Astrocyte of the hippocampus (primary cell): ENCODE measurements at regions not wholly inside any gene's neighbourhood (a gene's known extent, or its start where the extent isn't known, plus 50 kb on each side); places are given as distances from the start of the nearest gene placed in this dataset.

Source experiments
- DNase-seq: peaks from one replicate; pipeline ENCODE4 v3.0.0; 2011; ENCODE audit warnings: low read depth, low spot score

DNA sequence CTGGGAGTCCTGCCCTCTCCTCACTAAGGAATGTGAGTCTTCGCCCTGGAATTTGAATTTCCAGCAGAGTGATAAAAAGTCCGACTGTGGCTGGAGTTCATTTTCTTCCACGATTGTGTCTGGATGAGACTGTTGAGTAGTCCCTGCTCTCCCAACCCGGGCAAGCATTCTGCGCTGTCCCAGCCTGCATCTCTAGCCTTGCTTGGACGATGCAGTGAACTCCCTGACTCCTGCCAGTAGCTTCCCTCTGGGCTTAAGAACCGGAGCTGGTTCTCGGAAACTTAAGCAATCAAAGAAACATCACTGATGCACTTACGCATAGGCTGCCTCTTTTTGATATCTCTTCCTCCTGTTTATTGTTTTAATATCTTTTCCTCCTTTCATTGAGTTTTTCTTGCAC is 116.0 kb upstream of the FZD8 start:
- DNase-seq = no peak

GRCh38 chr10:35754519-35754918 is 112.4 kb upstream of the FZD8 start:
- DNase-seq = no peak

DNA sequence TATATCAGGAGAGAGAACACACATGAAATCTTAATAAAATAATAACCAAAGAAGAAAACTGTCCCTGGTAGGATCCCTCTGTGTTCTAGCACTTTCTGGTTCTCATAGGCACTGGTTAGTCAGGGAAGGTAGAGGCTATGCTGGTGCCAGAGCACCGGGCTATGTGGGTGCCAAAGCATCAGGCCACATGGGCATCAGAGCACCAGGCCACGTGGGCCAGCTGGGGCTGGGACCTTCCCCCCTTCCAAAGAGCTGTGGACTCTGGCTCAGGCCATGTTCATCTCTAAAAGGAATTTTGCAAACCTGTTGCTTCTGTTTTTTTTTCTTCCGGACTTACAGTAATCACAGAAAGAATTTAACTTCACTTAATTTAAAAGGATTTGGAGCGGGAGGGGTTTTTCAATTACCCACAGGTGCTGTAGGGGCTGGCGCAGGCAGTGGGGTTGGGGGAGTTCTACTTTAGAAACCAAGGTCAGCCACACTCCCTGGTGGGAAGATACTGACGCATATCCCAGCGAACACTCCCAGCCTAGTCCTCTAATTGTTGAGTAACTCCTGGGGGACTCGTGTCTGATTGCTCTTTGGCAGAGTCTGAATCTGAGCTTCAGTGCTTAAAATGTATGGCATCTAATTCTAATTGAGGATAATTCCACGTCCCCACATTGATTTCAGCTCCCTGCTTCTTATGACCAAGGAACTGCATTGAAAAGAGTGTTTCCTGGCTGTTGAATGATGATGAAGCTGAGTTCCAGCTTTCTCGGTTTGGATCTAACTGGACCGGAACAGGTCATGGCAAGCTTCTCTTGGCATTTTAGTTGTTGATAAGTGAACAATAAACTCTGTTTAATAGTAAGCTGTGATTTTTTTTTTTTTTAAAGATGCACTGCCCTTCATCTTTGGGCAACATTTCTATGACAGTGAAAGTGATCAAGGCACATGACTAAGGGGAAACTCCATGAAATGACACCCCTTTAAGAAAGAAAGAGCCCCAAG is 110.7 kb upstream of the FZD8 start:
- DNase-seq = no peak

DNA sequence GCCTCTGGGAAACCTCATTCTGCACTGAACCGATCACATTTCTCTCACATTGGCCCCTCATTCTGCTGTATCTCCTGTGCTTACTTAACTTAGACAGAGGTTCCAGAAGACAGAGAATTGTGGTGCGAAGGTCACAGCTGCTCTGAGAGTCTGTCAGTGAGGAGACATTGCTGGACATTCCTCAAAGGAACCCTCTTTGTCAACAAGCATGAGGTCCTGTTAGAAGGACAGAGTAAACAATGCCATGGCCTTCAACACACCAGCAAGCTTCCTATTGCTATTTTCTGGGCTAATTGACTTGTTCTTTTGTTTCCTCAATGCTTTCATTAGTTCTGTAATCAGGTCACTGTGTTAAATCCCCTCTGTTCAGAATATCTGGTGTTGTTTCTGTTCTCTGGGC is 109.3 kb upstream of the FZD8 start:
- no peak for DNase-seq

DNA sequence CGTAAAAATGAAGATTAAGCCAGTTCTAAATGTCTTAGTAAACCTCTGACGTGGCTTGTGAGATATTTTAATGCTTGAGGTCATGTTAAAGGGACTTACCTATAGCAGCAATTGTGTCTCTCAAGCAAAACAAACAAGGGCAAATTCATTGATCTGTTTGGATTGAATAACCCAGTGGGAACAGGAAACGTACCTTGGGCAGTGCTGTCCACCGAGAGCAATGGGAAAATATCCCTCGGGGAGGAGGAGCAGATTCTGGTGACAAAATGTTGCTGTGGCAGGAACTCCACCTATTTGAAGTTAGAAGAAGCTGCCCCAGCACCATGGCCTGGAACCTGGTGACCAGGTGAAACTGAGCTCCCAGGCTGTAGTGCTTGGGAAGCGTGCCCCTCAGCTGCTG is 107.1 kb upstream of the FZD8 start:
- DNase-seq = no peak

- DNase-seq = no peak
Observed at GRCh38 chr10:35745617-35746403, 103.7 kb upstream of the FZD8 start.

DNA sequence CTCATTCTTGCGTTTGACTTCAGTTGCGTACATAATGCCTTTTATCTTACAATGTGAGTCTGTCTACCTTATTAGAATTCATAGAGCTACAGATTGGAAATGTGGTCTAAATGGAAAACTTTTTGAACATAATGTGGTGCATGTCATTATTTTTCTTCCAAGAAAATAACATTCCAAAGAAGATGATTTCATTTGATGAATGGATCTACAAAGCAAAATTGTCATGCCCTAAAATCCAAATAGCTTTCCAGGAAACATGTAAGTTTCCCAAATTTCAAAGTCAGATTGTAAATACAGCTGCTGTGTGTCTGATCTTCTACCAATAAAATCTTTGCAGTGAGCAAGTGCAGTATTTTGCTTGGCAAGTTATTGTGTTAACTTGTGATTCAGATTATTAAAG is 101.8 kb upstream of the FZD8 start:
- DNase-seq = no peak

DNA sequence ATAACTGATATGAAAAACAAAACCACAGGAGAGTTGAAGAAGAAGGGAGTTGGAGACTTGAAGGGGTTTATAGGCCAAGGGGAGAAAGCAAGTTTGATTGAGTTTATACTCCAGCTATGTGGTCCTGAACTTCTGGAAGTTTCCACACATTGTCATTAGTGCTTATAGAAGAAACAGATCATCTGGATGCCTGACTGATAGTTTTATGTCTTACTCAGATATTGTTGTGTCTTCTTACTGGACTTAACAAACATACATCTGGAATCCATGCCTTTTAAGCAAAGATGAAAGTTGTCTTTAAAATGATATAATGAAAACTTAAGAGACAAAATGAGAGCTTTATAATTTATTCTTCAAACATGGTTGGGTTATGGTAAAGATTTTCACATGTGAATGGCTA is 101.3 kb upstream of the FZD8 start:
- DNase-seq = no peak

GRCh38 chr10:35739998-35740397 is 97.9 kb upstream of the FZD8 start:
- DNase-seq = peak; percentile 52

- peak; percentile 11 for DNase-seq
Observed at GRCh38 chr10:35735412-35735811, 93.3 kb upstream of the FZD8 start.

- no peak for DNase-seq
Observed at GRCh38 chr10:35731828-35732227, 89.7 kb upstream of the FZD8 start.

- no peak for DNase-seq
Observed at GRCh38 chr10:35728341-35728740, 86.2 kb upstream of the FZD8 start.

- DNase-seq = no peak
Observed at GRCh38 chr10:35726846-35727245, 84.8 kb upstream of the FZD8 start.

DNA sequence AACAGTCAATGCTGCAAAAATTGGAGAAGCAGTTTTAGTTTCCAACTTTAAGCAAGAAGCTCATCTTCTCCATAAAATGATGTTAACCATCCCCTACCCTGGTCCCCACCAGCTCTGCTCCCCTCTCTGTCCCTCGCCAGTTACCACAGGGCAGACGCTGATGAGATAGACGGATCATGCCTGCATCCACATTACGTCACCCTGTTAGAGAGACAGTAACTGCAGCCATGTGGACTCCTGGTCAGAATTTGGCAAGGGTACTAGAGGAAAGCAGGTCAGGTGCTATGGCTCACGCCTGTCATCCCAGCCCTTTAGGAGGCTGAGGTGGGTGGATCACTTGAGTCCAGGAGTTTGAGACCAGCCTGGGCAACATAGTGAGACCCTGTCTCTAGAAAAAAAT is 81.9 kb upstream of the FZD8 start:
- DNase-seq = no peak

DNA sequence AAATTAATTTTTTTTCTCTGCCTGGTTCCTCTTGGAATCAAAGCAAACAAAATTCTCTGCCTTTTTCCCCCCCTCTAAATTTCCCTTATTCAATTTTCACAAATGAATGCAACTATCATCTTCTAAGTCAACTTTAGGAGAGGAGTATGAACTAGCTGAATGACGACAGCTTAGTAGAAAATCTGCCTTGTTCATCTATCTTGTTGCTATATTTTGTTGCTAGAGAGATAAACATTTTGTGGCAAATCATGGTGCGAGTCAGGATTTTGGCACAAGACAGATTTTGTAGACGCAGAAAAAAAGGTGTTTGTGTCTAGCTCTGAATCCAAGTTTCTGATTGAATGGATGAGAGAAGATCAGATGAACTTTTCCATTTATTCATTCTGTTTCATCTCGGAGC is 81.0 kb upstream of the FZD8 start:
- DNase-seq = no peak

DNA sequence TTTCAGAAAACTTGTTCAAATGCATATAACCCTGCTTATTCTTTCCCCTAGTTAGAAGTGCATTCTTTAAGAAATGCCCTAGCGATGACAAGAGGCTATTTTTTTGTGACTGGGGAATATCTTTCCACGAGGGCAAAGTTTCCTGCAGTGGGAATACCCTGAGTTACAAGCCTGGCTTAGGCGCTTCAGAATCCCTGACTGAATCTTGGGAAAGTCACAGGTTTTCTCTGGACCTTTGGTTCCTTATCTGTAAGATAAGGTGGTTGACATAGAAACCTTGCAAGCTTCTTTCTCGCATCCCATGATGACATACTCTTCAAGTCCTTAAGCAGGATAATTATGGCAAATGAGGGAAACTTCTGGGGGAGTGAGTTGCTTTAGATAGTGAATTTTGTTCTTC is 80.5 kb upstream of the FZD8 start:
- DNase-seq = no peak

- no peak for DNase-seq
Observed at GRCh38 chr10:35722226-35722625, 80.1 kb upstream of the FZD8 start.

GRCh38 chr10:35720366-35720765 is 78.3 kb upstream of the FZD8 start:
- DNase-seq = no peak

- no peak for DNase-seq
Observed at GRCh38 chr10:35716776-35717175, 74.7 kb upstream of the FZD8 start.

DNA sequence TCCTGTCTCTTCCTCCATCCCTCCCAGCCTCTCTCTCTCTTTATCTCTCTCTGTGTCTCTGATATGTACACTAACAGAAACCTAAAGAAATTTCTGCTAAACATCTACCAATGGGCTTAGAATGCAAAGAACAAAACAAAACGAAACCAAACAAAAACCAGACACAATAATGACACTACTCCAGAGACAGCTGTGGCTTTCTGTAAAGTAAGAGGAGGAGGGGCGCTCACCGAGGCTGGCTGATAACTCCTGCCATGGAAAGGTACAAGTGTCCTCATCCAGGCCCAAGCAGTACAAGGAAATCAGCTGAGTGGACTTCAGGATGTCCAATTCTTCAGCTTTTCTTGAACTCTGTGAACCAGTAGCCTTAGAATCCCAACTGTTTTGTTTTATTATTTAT is 70.4 kb upstream of the FZD8 start:
- DNase-seq = no peak

DNA sequence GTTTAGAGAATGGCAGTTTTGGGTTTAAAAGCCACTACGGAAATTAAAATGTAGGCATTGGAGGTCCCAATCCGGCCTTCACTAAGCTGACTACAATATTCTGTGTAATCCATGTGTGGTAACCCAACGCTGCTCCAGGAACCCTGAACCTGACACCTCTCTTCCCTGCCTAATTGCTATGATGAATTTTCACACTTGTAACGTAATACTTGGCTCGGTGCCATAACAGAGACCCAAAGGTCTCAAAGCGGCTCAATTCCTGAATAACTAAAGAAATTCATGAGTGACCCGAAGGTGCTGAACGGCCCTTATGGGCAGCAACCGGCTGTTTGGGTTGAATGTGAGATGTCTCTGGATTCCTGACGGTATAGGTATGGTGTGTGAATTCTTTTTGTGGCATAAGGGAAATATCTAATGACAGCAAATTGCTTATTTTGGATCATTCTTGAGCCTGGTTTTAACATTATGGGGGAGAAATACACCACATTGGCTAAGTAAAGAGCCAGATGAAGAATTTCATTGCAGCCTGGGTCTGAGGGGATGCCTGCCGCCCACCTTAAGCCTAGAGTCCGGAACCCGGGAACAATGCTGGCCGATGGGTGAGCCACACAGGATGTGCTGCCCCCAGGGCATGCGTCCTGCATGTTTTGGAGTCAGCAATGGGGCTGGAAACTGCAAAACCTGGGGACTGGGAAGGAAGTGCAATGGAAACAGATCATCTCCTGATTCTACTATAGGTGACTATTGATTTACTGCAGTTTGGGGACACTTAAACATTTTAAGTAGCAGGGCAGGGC is 69.7 kb upstream of the FZD8 start:
- DNase-seq = no peak
